HG03196 (cell line): ENCODE measurements at regions not wholly inside any gene's neighbourhood (a gene's known extent, or its start where the extent isn't known, plus 50 kb on each side); places are given as distances from the start of the nearest gene placed in this dataset.

Source experiments
- ATAC-seq: cut with Tn5 transposase; IDR thresholded peaks from one replicate; pipeline ENCODE4 v1.9.1; 2021; ENCODE audit not compliant: unreplicated experiment

DNA sequence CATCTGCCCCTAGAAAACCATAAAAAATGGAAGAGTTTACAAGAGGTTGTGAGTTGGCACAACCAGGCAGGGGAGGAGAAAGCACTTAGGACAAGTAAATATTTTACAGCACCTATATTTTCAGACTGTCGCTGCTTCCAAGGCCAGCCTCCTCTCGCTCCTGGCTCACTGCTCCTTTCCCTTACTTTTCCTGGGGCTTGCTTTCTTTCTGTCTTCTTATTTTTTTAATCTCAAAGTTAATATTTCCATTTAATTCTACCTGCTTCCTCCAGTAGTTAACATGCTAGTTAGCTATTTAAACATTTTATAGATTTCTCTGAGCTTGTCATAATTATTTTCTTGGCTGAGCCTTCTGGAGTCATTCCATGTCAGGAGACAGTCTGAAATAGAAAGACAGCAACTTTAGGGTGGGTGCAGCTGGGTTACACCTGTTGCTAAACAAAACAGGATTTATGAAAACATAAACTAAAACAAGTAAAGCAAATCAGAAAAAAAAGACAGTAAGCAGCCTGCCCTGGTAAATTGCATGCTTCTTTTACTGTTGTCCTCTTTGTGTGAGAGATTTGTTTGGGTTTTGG lies 330.1 kb downstream of the DLEU7 start:
- ATAC-seq, result no peak

DNA sequence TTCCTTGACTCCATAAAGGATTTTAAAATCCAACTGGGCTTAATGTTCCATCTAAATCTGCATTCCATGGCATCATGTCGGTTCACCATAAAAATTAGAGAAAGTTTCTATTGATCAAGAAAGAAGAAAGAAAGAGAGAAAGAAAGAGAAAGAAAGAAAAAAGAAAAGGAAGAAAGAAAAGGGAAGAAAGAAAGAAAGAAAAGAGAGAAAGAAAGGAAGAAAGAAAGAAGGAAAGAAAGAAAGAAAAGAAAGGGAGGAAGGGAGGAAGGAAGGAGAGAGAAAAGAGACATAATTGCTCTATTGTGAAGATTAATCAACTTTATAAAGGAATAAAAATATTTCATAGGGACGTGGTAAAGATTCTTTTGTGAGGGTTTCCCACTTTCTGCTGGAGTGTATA lies 329.2 kb downstream of the DLEU7 start:
- ATAC-seq, result no peak

DNA sequence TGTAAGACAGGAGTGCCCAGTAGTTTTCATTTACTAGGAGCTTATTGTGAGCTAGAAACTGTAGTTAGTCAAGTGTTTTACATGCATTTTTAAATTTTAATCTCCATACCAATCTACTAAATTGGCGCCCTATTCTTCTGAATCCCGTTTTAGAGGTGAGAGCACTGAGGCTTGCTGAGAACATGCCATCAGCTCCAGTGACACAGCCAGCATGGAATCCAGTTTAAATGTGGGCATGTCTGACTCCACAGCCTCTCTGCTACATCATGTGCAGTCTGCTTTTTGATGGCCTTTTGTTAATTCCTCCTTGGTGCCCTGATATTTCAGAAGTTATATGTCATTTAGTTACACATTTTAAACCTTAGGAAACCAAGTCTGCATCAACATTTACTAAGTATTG lies 325.4 kb downstream of the DLEU7 start:
- no peak for ATAC-seq

GRCh38 chr13:50518781-50519201 lies 324.7 kb downstream of the DLEU7 start:
- ATAC-seq, result no peak

DNA sequence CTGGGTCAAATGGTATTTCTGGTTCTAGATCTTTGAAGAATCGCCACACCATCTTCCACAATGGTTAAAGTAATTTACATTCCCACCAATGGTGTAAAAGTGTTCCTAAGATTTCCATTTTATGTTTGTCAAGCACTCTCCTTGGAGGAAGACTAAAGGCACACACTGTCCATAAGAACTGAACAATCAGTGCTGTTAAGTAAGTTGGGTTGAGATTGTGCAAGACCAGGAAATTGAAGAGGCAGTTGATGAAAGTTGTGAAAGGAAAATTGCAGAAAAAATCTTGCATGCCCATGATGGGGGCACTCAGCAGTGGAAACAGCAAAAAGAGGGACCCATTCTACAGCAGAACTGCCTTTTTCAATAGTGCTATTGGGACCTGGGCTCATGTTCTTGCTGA lies 323.6 kb downstream of the DLEU7 start:
- no peak for ATAC-seq

GRCh38 chr13:50521006-50521830 lies 322.3 kb downstream of the DLEU7 start:
- no peak for ATAC-seq

DNA sequence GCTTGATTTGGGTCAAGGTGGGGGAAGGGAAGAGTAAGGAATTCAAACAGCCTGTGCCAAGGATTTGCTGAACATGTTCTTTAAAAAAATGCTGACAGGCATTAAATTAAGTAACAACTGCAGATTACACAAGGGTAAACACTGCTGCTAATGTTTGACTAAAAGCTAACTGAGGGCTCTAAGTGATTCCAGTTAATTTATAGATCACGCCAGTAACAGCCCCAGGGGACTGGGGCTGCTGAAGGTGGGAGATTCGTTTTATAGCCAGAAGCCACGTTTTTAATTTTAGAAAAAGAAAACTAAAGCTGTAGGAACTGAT lies 321.7 kb downstream of the DLEU7 start:
- ATAC-seq, result no peak

GRCh38 chr13:50522506-50522905 lies 321.0 kb downstream of the DLEU7 start:
- no peak for ATAC-seq

DNA sequence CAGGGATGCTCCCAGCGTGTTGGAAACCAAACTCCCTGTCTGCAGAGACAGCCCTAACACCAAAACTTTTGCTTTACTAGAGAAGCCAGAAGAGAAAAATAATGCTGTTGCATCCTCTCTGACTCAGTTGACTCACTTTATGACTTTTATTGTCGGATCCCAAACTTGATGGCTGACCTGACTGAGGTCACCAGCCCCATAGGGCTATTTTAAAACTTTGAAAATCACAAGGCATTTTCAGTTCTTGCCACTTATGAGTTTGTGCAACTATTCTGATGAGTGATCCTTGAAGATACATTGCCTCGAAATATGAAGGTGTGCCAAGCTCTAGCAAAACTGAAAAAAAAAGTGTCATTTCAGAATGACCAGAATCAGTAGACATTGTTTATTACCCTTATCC lies 320.2 kb downstream of the DLEU7 start:
- no peak for ATAC-seq

GRCh38 chr13:50524560-50524959 lies 318.9 kb downstream of the DLEU7 start:
- ATAC-seq, result no peak

- ATAC-seq, result no peak
These were observed 316.8 kb downstream of the DLEU7 start for GRCh38 chr13:50526661-50527071.

DNA sequence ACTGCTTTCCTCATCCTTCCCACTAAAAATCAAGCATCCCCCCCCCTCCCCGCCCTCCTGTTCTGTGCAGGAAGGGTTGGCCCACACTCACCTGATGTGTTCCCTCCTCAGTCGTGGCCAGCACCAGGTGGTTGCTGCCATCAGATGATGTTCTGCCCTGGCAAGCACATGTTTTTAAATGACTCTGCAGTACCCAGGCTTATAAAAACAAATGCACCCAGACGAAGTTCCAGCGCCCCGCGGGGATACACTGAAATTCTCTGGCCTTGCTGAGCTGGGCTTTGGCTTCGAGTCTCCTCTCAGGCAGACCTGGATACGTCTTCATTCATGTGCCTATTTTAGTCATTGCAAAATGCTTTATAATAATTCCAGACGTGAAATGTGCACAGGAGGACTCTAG lies 316.3 kb downstream of the DLEU7 start:
- no peak for ATAC-seq

DNA sequence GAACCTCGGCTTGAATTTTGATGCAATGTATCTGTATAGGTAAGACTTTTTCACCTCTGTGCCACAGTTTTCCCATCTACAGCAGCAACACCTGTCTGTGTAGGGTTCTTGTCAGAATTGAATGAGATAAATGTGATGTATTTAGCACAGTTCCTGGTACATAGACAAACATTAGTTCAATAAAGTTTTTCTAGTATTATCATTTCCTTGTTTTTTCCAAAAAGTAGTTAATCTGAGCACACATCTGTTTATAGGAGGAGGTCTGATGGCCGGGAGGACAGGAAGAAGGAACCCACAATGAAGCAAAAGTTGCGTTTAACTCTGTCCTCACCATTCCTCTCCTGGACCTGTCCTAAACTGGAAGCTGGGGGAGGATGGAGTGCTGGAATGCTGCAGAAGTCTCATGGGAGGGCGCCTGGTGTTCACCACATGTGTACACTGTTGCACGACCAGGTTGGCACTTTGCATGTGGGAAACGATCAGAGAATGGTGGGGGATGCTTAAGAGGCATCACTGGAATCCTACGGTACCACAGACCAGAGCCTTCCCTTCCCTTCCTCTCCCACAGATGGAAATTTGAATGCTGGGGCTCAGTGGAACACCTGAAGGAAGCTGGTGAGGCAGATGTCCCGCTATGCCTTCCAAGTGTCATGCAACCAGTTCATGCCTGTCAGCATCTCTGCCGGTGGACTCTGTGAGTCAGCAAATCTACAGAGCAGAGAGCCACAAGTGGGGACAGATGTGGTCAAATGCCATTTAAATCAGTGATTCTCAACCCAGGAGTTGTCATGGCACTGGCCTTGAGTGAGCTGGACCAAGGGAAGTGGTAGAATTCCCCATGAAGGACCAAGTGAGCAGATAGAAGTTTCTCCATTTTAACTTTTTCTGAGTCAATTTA lies 315.6 kb downstream of the DLEU7 start:
- ATAC-seq, result no peak

GRCh38 chr13:50529154-50529882 lies 314.2 kb downstream of the DLEU7 start:
- ATAC-seq, result no peak

- no peak for ATAC-seq
These were observed 311.3 kb downstream of the DLEU7 start for GRCh38 chr13:50531917-50532899.

- ATAC-seq, result no peak
These were observed 308.4 kb downstream of the DLEU7 start for GRCh38 chr13:50535050-50535449.

- no peak for ATAC-seq
These were observed 306.5 kb downstream of the DLEU7 start for GRCh38 chr13:50537029-50537428.

- ATAC-seq, result no peak
These were observed 303.5 kb downstream of the DLEU7 start for GRCh38 chr13:50539791-50540530.

- no peak for ATAC-seq
These were observed 300.4 kb downstream of the DLEU7 start for GRCh38 chr13:50543141-50543540.
